IPS DF 6.9 (cell line): ENCODE measurements at regions not wholly inside any gene's neighbourhood (a gene's known extent, or its start where the extent isn't known, plus 50 kb on each side); places are given as distances from the start of the nearest gene placed in this dataset.
"Not testable (repeated sequence)": the region's sequence is repeated elsewhere in the genome, so short reads cannot be mapped to it uniquely, and the experiment has no call there.

Experiments
- DNase-seq: peaks from one replicate; pipeline ENCODE4 v3.0.0-alpha.2; 2013; ENCODE audit warnings: low read depth, low spot score
- H3K27ac ChIP-seq: one replicate; pipeline ENCODE4 v1.5.1; 2013; ENCODE audit warnings: low read length, control low read depth
- H3K27me3 ChIP-seq: 2 replicates; pipeline ENCODE4 v1.6.1; 2013; ENCODE audit warnings: mild to moderate bottlenecking, low read length; ENCODE audit not compliant: control insufficient read depth, insufficient read depth
- H3K36me3 ChIP-seq: 2 replicates; pipeline ENCODE4 v1.6.1; 2013; ENCODE audit warnings: low read length; ENCODE audit not compliant: control insufficient read depth, insufficient read depth
- H3K4me1 ChIP-seq: 2 replicates; pipeline ENCODE4 v1.6.1; 2013; ENCODE audit warnings: low read length; ENCODE audit not compliant: control insufficient read depth, insufficient read depth
- H3K4me3 ChIP-seq: 2 replicates; pipeline ENCODE4 v1.5.1; 2013; ENCODE audit warnings: mild to moderate bottlenecking, low read length
- H3K9me3 ChIP-seq: 2 replicates; pipeline ENCODE4 v1.6.1; 2013; ENCODE audit warnings: low read length, inconsistent platforms; ENCODE audit not compliant: control insufficient read depth, insufficient read depth
- WGBS: extraction: QIAGEN DNeasy Blood & Tissue Kit; methylation state at CpG from one replicate; pipeline ENCODE4 v1.1.7; 2013; ENCODE audit warnings: mixed read lengths, missing lambda C conversion rate; ENCODE audit not compliant: insufficient read length, insufficient coverage; 5-methylcytosine and 5-hydroxymethylcytosine counted together

DNA sequence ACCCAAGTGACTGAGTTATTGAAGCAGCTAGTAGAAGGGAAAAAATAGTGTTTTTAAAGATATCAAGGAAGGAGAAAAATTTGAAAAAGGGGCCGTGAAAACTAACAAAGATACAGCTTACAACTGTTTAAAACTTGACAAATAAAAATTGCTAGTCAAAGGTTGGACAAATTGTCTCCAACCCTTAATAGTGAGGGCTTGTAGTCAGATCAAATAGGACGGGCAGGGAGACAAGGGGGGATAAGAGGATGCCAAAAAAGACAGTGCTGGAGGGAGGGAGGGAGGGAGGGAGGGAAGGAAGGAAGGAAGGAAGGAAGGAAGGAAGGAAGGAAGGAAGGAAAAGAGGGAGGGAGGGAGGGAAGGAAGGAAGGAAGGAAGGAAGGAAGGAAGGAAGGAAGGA lies 1825.8 kb upstream of the MIR17HG start:
- not testable (repeated sequence) for DNase-seq, H3K27ac ChIP-seq, H3K4me1 ChIP-seq, H3K9me3 ChIP-seq, H3K4me3 ChIP-seq, H3K36me3 ChIP-seq, H3K27me3 ChIP-seq
- WGBS, result no CpG with 5 or more reads among the region's 2 CpGs

DNA sequence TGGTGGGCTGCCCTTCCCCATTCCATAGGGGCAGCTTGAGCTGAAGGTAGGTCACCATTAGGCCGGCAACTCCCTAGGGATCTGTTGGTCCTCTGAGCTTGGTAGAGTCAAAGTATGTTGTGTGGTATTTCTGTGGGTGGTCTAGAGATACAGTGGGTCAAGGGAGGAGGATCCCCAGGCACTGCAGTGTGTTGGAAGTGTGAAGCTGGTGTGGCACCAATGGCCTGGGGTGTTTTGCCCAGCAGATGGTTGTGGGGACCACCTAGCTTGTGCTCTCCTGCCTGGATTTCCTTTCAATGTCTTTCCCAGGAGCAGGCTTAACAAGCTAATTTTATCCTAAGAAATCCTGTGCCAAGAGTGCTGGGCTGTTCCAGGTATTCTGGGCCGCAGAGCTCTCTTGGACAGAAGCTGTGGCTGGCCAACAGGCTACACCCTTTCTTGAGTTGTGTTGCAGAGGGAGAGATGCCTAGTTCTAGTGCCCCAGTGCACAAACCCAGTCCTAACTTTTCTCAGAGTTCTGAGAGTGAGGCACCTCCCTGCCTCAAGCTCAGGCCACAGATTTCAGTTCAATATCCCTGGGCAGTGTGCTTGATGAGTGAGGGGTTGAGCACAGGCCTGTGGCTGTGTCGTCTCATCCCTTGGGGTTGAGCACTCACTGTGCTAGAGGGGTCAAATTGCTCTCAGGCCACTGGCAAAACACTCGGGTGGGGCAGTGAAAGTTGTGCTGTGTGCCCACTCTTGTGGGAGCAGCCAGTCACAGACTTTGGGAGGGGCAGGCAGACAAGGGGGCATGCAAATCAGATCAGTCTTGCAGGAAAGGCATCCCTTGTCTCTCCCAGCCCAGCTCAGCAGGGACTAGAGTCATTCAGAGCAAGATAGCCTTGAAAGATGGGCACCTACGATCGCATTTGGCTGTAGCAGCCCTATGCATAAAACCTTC lies 1806.1 kb upstream of the MIR17HG start:
- Histone ChIP-seq H3K27me3 (no peaks in the 10 kb centered on the region), H3K4me1 (no peaks in the 10 kb centered on the region), H3K27ac (no peak overlapping the region), H3K36me3 (no peaks in the 10 kb centered on the region), H3K9me3 (no peaks in the 10 kb centered on the region), H3K4me3 (no peak overlapping the region)
- no peak for DNase-seq
- no CpG with 5 or more reads among the region's 6 CpGs for WGBS

DNA sequence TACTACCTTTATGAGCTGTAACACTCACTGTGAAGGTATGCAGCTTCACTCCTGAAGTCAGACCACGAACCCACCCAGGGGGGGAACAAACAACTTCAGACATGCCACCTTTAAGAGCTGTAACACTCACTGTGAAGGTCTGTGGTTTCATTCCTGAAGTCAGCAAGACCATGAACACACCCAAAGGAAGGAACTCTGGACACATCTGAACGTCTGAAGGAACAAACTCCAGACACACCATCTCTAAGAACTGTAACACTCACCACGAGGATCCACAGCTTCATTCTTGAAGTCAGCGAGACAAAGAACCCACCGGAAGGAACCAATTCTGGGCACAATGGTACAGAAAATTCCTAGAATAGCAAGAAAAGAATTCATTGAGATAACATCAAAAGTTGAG lies 1796.5 kb upstream of the MIR17HG start:
- no CpG with 5 or more reads among the region's 5 CpGs for WGBS
- DNase-seq, result no peak
- Histone ChIP-seq H3K4me3 (no peak overlapping the region), H3K9me3 (no peaks in the 10 kb centered on the region), H3K27me3 (no peaks in the 10 kb centered on the region), H3K4me1 (no peaks in the 10 kb centered on the region), H3K36me3 (no peaks in the 10 kb centered on the region), H3K27ac (no peak overlapping the region)

DNA sequence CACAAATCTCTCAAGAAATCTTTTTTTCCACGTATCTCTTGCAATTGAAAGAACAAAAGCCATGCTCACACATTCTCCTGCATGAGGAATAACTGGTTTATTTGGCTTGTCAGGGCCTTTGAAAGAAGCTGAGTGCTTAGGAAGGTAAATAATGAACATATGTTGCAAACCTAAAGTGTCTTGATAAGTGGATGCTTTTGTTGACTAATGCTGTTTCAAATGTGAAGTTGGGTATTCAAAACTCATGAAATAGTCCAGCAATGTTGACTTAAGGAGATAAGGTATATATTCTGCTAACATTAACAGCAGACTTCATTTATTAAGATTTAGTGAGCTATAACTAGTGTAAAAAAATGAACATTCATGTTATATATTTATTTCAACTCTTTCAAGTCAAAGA lies 1792.7 kb upstream of the MIR17HG start:
- H3K27ac ChIP-seq, result no peak overlapping the region
- H3K4me1 ChIP-seq, result no peaks in the 10 kb centered on the region
- DNase-seq, result no peak
- H3K27me3 ChIP-seq, result no peaks in the 10 kb centered on the region
- whole genome bisulfite sequencing, result no CpG with 5 or more reads among the region's 1 CpG
- H3K36me3 ChIP-seq, result no peaks in the 10 kb centered on the region
- no peaks in the 10 kb centered on the region for H3K9me3 ChIP-seq
- H3K4me3 ChIP-seq, result no peak overlapping the region

DNA sequence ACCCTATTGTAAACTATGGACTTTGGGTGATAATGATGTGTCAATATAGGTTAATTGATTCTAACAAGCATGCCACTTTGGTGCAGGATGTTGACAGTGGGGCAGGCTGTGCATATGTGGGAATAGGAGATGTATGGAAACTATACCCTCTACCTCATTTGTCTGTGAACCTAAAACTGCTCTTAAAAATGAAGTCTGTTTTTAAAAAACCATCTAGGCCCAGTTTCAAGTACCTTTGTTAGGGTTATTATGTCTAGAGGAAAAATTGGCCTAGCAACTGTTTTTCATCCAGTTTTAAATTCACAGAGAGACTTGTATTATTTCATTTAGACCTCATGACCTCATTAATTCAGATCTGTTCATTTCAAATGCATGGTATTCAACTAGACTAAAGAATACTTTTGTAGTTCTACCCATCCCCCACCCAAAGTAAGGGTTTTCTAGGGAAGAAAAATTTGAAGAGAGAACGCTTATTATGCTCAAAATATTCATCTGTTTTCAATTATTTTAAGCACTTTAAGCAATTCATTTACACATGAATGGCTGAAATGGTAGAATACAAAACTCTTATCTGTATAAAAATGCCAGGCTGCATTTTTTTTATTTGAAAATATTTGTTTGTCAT lies 1781.9 kb upstream of the MIR17HG start:
- Histone ChIP-seq H3K4me3 (no peak overlapping the region), H3K9me3 (no peaks in the 10 kb centered on the region), H3K27me3 (no peaks in the 10 kb centered on the region), H3K27ac (no peak overlapping the region), H3K4me1 (no peaks in the 10 kb centered on the region), H3K36me3 (no peaks in the 10 kb centered on the region)
- no CpG with 5 or more reads among the region's 1 CpG for WGBS
- DNase-seq, result no peak

DNA sequence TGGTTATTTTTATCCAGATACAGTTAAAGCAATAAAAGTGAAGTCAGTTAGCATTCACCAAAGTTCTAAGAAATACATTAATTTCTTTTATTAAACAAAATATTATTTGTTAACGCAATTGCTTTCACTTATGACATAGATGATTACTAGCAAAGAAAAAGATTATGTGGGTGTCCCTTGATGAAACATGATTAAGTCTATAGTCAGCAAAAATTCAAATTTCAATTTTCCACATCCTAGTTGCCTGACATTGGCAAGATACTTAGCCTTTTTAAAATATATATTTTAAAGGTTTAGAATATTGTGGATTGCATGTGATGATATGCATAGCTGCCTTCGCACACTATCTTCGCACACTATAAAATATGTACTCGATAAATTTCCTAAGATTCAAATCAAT lies 1780.5 kb upstream of the MIR17HG start:
- no CpG with 5 or more reads among the region's 4 CpGs for WGBS
- no peaks in the 10 kb centered on the region for H3K27me3 ChIP-seq
- H3K27ac ChIP-seq, result no peak overlapping the region
- no peaks in the 10 kb centered on the region for H3K9me3 ChIP-seq
- no peak overlapping the region for H3K4me3 ChIP-seq
- H3K36me3 ChIP-seq, result no peaks in the 10 kb centered on the region
- no peaks in the 10 kb centered on the region for H3K4me1 ChIP-seq
- no peak for DNase-seq

DNA sequence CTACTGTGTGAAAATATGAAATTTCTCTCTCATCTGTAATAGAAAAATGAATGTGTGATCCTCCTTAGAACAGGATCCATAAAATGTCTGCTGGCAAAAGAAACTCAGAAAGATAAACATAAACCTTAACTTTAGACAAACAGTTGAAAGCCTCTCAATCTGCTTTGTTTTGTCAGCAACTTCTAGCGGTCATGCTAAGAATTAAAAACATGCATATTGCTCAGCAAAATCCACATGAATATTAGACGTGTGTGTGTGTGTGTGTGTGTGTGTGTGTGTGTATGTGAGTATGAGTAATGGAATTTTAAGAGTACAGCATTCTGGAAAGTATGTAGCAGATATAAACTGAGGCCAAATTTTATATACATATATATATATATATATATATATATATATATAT lies 1779.2 kb upstream of the MIR17HG start:
- H3K9me3 ChIP-seq, result no peaks in the 10 kb centered on the region; the same call in 1 of the 2 replicates
- H3K4me1 ChIP-seq, result no peaks in the 10 kb centered on the region
- no peak for DNase-seq
- WGBS, result no CpG with 5 or more reads among the region's 2 CpGs
- no peaks in the 10 kb centered on the region for H3K36me3 ChIP-seq
- no peaks in the 10 kb centered on the region for H3K27me3 ChIP-seq
- no peak overlapping the region for H3K27ac ChIP-seq
- no peak overlapping the region for H3K4me3 ChIP-seq

DNA sequence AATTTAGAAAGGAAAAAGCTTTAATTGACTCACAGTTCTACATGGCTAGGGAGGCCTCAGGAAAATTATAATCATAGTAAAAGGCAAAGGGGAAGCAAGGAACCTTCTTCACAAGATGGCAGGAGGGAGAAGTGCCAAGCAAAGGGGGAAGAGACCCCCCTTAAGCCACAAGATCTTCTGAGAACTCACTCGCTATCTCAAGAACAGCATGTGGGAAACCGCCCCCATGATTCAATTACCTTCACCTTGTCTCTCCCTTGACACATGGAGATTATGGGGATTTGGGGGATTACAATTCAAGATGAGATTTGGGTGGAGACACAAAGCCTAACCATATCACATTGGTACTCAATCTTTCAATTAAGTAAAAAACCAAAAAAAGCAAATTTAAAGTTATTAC lies 1778.7 kb upstream of the MIR17HG start:
- Histone ChIP-seq H3K4me1 (no peaks in the 10 kb centered on the region), H3K9me3 (no peaks in the 10 kb centered on the region; the same call in 1 of the 2 replicates), H3K36me3 (no peaks in the 10 kb centered on the region), H3K4me3 (no peak overlapping the region), H3K27me3 (no peaks in the 10 kb centered on the region), H3K27ac (no peak overlapping the region)
- WGBS, result no CpG with 5 or more reads among the region's 2 CpGs
- no peak for DNase-seq

DNA sequence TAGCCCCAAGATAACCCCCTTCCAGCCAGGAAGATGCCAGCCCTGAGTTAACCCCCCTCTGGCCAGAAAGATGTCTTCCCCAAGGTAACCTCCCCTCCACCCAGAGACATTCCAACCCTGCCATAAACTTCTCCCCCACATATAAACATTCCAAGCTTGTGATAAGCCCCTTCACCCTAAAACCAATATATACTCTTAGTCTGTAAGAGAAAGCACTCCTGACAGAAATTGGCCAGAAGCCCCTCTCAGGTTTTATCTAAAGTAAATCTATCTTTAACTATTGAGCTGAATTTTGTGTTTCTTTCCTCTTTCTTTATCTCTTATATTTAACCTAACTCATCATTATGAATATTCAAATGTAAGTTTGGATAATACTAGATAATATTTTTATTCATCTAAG lies 1775.8 kb upstream of the MIR17HG start:
- H3K36me3 ChIP-seq, result no peaks in the 10 kb centered on the region
- no peaks in the 10 kb centered on the region; the same call in 1 of the 2 replicates for H3K9me3 ChIP-seq
- no peaks in the 10 kb centered on the region for H3K27me3 ChIP-seq
- no peak overlapping the region for H3K4me3 ChIP-seq
- H3K4me1 ChIP-seq, result no peaks in the 10 kb centered on the region
- DNase-seq, result no peak
- H3K27ac ChIP-seq, result no peak overlapping the region

DNA sequence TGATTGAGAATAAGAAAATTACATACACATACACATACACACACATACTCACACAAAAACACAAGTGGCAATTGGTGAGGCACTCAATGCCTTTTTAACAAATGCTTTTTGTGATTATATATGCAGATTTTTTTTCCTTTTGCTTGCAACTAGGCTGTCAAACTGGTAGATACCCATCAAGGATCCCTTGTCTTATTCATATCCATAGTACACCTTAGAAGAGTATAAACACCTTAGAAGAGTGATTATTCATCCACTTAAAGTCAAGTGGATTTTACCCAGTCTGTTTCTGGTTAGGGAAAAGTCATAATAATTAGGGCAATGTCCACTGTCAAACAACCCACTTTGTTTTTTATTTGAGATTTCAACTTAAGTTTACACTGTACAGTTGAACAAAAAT lies 1773.4 kb upstream of the MIR17HG start:
- Histone ChIP-seq H3K27me3 (no peaks in the 10 kb centered on the region), H3K4me1 (no peaks in the 10 kb centered on the region), H3K27ac (no peak overlapping the region), H3K9me3 (no peaks in the 10 kb centered on the region; the same call in 1 of the 2 replicates), H3K4me3 (no peak overlapping the region), H3K36me3 (no peaks in the 10 kb centered on the region)
- no peak for DNase-seq

DNA sequence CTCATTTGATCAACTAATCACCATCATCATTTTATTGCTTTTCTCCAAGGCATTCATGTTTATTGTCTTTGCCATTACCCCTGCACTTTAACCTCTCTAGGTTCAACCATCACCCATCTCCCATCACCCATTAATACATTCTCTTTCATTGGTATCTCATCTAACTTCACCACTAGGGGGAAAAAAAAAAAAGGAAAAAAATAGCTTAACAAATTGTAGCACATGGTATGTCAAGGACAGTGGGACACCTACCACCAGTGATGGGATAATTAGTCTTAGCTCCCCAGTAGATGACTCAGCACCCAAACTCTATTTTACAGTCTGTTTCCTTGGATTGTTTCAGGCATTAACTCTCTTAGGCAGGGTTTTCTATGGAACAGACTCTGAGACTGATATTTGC lies 1770.2 kb upstream of the MIR17HG start:
- no peak for DNase-seq
- Histone ChIP-seq H3K9me3 (no peaks in the 10 kb centered on the region; the same call in 1 of the 2 replicates), H3K36me3 (no peaks in the 10 kb centered on the region), H3K27ac (no peak overlapping the region), H3K4me3 (no peak overlapping the region), H3K4me1 (no peaks in the 10 kb centered on the region), H3K27me3 (no peaks in the 10 kb centered on the region)
